H1 (cell line): ENCODE measurements at regions not wholly inside any gene's neighbourhood (a gene's known extent, or its start where the extent isn't known, plus 50 kb on each side); places are given as distances from the start of the nearest gene placed in this dataset.

Source experiments
- CTCF ChIA-PET: fragments of 300-600 bp; sonication (Branson Sonifier 250); formaldehyde crosslinking; loops from one replicate; lab custom pipeline; 2021; ENCODE audit not compliant: partially characterized antibody; lab: Charles Lee
- POLR2A ChIA-PET: fragments of 300-600 bp; sonication (Branson Sonifier 250); formaldehyde crosslinking; loops from one replicate; lab custom pipeline; 2021; ENCODE audit warnings: inconsistent platforms; ENCODE audit not compliant: partially characterized antibody; lab: Charles Lee
- DNase-seq, 2 experiments: peaks; one replicate each; pipeline versions ENCODE4 v3.0.0 to v3.0.0-alpha.2; 2010 to 2022; ENCODE audit warnings: low spot score in 2 of 2, low read depth in 1 of 2, mixed read lengths in 1 of 2
- FAIRE-seq: peaks from 2 replicates; lab custom pipeline; 2011; peaks lifted over from hg19 to GRCh38; lab: Jason Lieb, UNC
- H2AFZ ChIP-seq: 2 replicates; pipeline ENCODE4 v1.8.1; 2012; ENCODE audit warnings: low read length, inconsistent platforms
- H2AK5ac ChIP-seq: 2 replicates; pipeline ENCODE4 v1.6.1; 2013; ENCODE audit warnings: low read depth, low read length
- H2BK120ac ChIP-seq: replicated peaks from 2 replicates; pipeline ENCODE3; 2013; ENCODE audit warnings: low read depth, low read length, inconsistent platforms
- H2BK12ac ChIP-seq: 2 replicates; pipeline ENCODE4 v1.6.1; 2013; ENCODE audit warnings: low read depth, low read length
- H2BK15ac ChIP-seq: 2 replicates; pipeline ENCODE4 v1.6.1; 2013; ENCODE audit warnings: low read length
- H2BK20ac ChIP-seq: 2 replicates; pipeline ENCODE4 v1.6.1; 2013; ENCODE audit warnings: low read length
- H2BK5ac ChIP-seq: 2 replicates; pipeline ENCODE4 v1.6.1; 2013; ENCODE audit warnings: low read depth, low read length
- H3K14ac ChIP-seq: 2 replicates; pipeline ENCODE4 v1.6.1; 2013; ENCODE audit warnings: inconsistent platforms; ENCODE audit not compliant: insufficient read length
- H3K18ac ChIP-seq: 2 replicates; pipeline ENCODE4 v1.6.1; 2013; ENCODE audit warnings: low read length; ENCODE audit errors: extremely low read depth
- H3K23ac ChIP-seq: 2 replicates; pipeline ENCODE4 v1.6.1; 2013; ENCODE audit warnings: inconsistent platforms; ENCODE audit not compliant: insufficient read length
- H3K23me2 ChIP-seq: 2 replicates; pipeline ENCODE4 v1.6.1; 2013; ENCODE audit warnings: low read depth, low read length
- H3K27ac ChIP-seq: 2 replicates; pipeline ENCODE4 v1.6.1; 2011; ENCODE audit warnings: low read depth, low read length, inconsistent platforms
- H3K27me3 ChIP-seq, 4 experiments: replicated peaks in 1 of 4; 1 replicate in 1 of 4; 2 replicates in 3 of 4; pipeline versions ENCODE4 v1.6.1 to v1.8.1; 2011 to 2013; ENCODE audit warnings: low read length in 3 of 4, mild to moderate bottlenecking in 3 of 4, inconsistent platforms in 2 of 4, mixed read lengths in 2 of 4, moderate library complexity in 1 of 4; ENCODE audit not compliant: control insufficient read depth in 3 of 4, insufficient read depth in 3 of 4; ENCODE audit errors: extremely low read depth in 1 of 4
- H3K36me3 ChIP-seq, 4 experiments: 2 replicates each; pipeline versions ENCODE4 v1.6.1 to v1.8.1; 2011 to 2013; ENCODE audit warnings: mild to moderate bottlenecking in 4 of 4, low read length in 3 of 4, moderate library complexity in 2 of 4, control low read depth in 1 of 4, inconsistent platforms in 1 of 4; ENCODE audit not compliant: insufficient read depth in 4 of 4, control insufficient read depth in 2 of 4
- H3K4ac ChIP-seq: replicated peaks from 2 replicates; pipeline ENCODE3; 2013; ENCODE audit warnings: low read length, low read depth, mixed read lengths, inconsistent platforms; ENCODE audit not compliant: insufficient read length
- H3K4me1 ChIP-seq, 4 experiments: replicated peaks in 1 of 4; 1 replicate in 1 of 4; 2 replicates in 3 of 4; pipeline versions ENCODE4 v1.6.1 to v1.8.1; 2011 to 2013; ENCODE audit warnings: low read length in 3 of 4, inconsistent platforms in 2 of 4, mixed read lengths in 1 of 4; ENCODE audit not compliant: insufficient read depth in 4 of 4, control insufficient read depth in 3 of 4
- H3K4me2 ChIP-seq, 2 experiments: 2 replicates each; pipeline versions ENCODE4 v1.6.1 to v1.8.1; 2011 to 2013; ENCODE audit warnings: low read depth in 2 of 2, low read length in 2 of 2, control low read depth in 1 of 2, inconsistent platforms in 1 of 2, mild to moderate bottlenecking in 1 of 2; ENCODE audit not compliant: insufficient read depth in 1 of 2
- H3K4me3 ChIP-seq, 4 experiments: fragments of 200-600, 300-600 bp in 1 of 4; sonication (generic), shearing (Covaris generic), sonication (Bioruptor Twin) in 1 of 4; 2 replicates each; pipeline versions ENCODE4 v1.5.1 to v1.8.1; 2011 to 2016; ENCODE audit warnings: low read length in 4 of 4, low read depth in 3 of 4, control low read depth in 2 of 4, inconsistent platforms in 2 of 4, mild to moderate bottlenecking in 2 of 4, mixed read lengths in 1 of 4, moderate library complexity in 1 of 4; ENCODE audit not compliant: insufficient read depth in 2 of 4; ENCODE audit errors: extremely low read depth in 1 of 4
- H3K56ac ChIP-seq: replicated peaks from 2 replicates; pipeline ENCODE3; 2013; ENCODE audit warnings: low read depth, mild to moderate bottlenecking, mixed read lengths, low read length, inconsistent platforms; ENCODE audit not compliant: insufficient read length
- H3K79me1 ChIP-seq: 2 replicates; pipeline ENCODE4 v1.6.1; 2013; ENCODE audit warnings: low read depth, low read length, control low read depth
- H3K79me2 ChIP-seq, 2 experiments: 2 replicates each; pipeline versions ENCODE4 v1.6.1 to v1.8.1; 2012 to 2013; ENCODE audit warnings: low read length in 2 of 2, mild to moderate bottlenecking in 2 of 2, inconsistent platforms in 1 of 2; ENCODE audit not compliant: insufficient read depth in 2 of 2, control insufficient read depth in 1 of 2
- H3K9ac ChIP-seq, 4 experiments: replicated peaks in 1 of 4; 1 replicate in 1 of 4; 2 replicates in 3 of 4; pipeline versions ENCODE4 v1.6.1 to v1.8.1; 2011 to 2013; ENCODE audit warnings: low read depth in 3 of 4, low read length in 3 of 4, control low read depth in 2 of 4, mild to moderate bottlenecking in 2 of 4, moderate library complexity in 2 of 4, inconsistent platforms in 1 of 4; ENCODE audit errors: extremely low read depth in 1 of 4
- H3K9me3 ChIP-seq, 2 experiments: 2 replicates each; pipeline versions ENCODE4 v1.6.1 to v1.8.1; 2012 to 2013; ENCODE audit warnings: mild to moderate bottlenecking in 2 of 2, moderate library complexity in 2 of 2, control low read depth in 1 of 2, inconsistent platforms in 1 of 2, low read depth in 1 of 2, low read length in 1 of 2, mixed read lengths in 1 of 2; ENCODE audit not compliant: insufficient read depth in 2 of 2
- H4K20me1 ChIP-seq, 2 experiments: replicated peaks in 1 of 2; 2 replicates each; pipeline versions ENCODE3 to v1.8.1; 2011 to 2013; ENCODE audit warnings: inconsistent platforms in 2 of 2, low read length in 2 of 2, mild to moderate bottlenecking in 1 of 2; ENCODE audit not compliant: insufficient read depth in 2 of 2, control insufficient read depth in 1 of 2
- H4K5ac ChIP-seq: 2 replicates; pipeline ENCODE4 v1.6.1; 2013; ENCODE audit warnings: low read length, low read depth, mixed read lengths, inconsistent platforms; ENCODE audit not compliant: insufficient read length
- H4K8ac ChIP-seq: 2 replicates; pipeline ENCODE4 v1.8.0; 2013; ENCODE audit warnings: mild to moderate bottlenecking, moderate library complexity, low read length, inconsistent platforms; ENCODE audit not compliant: insufficient read depth; ENCODE audit errors: extremely low read depth
- H4K91ac ChIP-seq: replicated peaks from 2 replicates; pipeline ENCODE3; 2013; ENCODE audit warnings: low read length, mixed read lengths, inconsistent platforms; ENCODE audit not compliant: insufficient read length
- CHD1 ChIP-seq: IDR thresholded peaks from 2 replicates; pipeline ENCODE4 v1.6.1; 2012; ENCODE audit warnings: low read depth, low read length, improper control_type of control experiment
- EP300 ChIP-seq, 2 experiments: IDR thresholded peaks; 1 replicate in 1 of 2; 2 replicates in 1 of 2; pipeline ENCODE4 v1.6.1; 2011 to 2012; ENCODE audit warnings: low read depth in 2 of 2, low read length in 2 of 2, mild to moderate bottlenecking in 2 of 2, borderline replicate concordance in 1 of 2, inconsistent platforms in 1 of 2, moderate library complexity in 1 of 2
- GABPA ChIP-seq: IDR thresholded peaks from 2 replicates; pipeline ENCODE4 v1.6.1; 2011; ENCODE audit warnings: mild to moderate bottlenecking, low read length, moderate library complexity, borderline replicate concordance; ENCODE audit not compliant: insufficient read depth
- KDM5A ChIP-seq: fragments of 200-600 bp; IDR thresholded peaks from 2 replicates; pipeline ENCODE4 v1.7.1; 2012; ENCODE audit warnings: mild to moderate bottlenecking, low read length, inconsistent platforms, mixed read lengths
- RAD21 ChIP-seq, 2 experiments: IDR thresholded peaks in 1 of 2; conservative IDR thresholded peaks in 1 of 2; 2 replicates each; pipeline ENCODE4 v1.6.1; 2011; ENCODE audit warnings: low read depth in 2 of 2, low read length in 2 of 2, improper control_type of control experiment in 1 of 2, inconsistent platforms in 1 of 2, mild to moderate bottlenecking in 1 of 2, moderate library complexity in 1 of 2
- SP2 ChIP-seq: IDR thresholded peaks from 2 replicates; pipeline ENCODE4 v1.6.1; 2012; ENCODE audit warnings: mild to moderate bottlenecking, low read length, inconsistent platforms
- TAF1 ChIP-seq: IDR thresholded peaks from 2 replicates; pipeline ENCODE4 v1.6.1; 2011; ENCODE audit warnings: mild to moderate bottlenecking, low read depth, low read length

DNA sequence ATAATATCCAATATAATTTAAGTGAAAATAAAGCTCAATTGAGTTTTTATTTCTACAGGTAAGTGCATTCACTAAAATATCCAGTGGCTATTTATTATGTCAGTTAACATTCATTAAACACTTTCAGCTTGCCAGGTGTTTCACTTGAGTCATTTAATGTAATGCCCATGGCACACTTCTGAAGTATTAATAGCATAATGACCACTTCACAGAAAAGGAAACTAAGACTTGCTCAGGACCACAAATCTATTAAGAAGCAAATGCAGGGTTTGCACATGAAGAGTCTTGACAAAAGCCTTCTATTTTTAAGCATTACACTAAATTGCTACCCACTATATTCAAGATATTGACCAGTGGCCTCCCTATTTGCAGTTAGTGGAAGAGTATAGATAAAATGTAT, 612.7 kb downstream of the KCTD8 start:
- Histone ChIP-seq H3K9me3 (no peaks in the 10 kb centered on the region; a peak in 1 of 4 replicates), H2BK5ac (no peak overlapping the region), H4K8ac (no peak overlapping the region), H3K4me3 (no peak overlapping the region), H3K79me2 (no peaks in the 10 kb centered on the region), H2AK5ac (no peak overlapping the region), H2BK120ac (no peak overlapping the region), H3K23ac (no peak overlapping the region), H2AFZ (no peak overlapping the region), H4K5ac (no peak overlapping the region), H2BK15ac (no peak overlapping the region), H3K79me1 (no peaks in the 10 kb centered on the region), H3K56ac (no peak overlapping the region), H2BK20ac (no peak overlapping the region), H3K14ac (no peak overlapping the region), H3K23me2 (no peaks in the 10 kb centered on the region; the same call in 1 of the 2 replicates), H3K9ac (no peak overlapping the region), H3K36me3 (no peaks in the 10 kb centered on the region), H3K4me1 (no peaks in the 10 kb centered on the region), H3K4ac (no peak overlapping the region), H4K91ac (no peak overlapping the region), H3K4me2 (no peak overlapping the region), H3K27me3 (no peaks in the 10 kb centered on the region), H3K27ac (no peak overlapping the region), H2BK12ac (no peak overlapping the region), H3K18ac (no peak overlapping the region), H4K20me1 (no peaks in the 10 kb centered on the region)
- FAIRE-seq: no peak
- POLR2A ChIA-PET: no interaction called here
- CTCF ChIA-PET: no interaction called here
- DNase-seq: no peak
- no peak for TF ChIP-seq SP2
- TF ChIP-seq RAD21 (IDR thresholded peaks at IDR 0.05 in 1 of 2, conservative IDR thresholded peaks at IDR 0.05 in 1 of 2; ENCODE audit: low read depth in 2 of 2, low read length in 2 of 2): no peak
- TF ChIP-seq EP300 (IDR thresholded peaks at IDR 0.05; ENCODE audit: borderline replicate concordance in 1 of 2, low read depth in 2 of 2, low read length in 2 of 2): no peak
- TF ChIP-seq GABPA: no peak
- TF ChIP-seq TAF1: no peak
- no peak for TF ChIP-seq CHD1
- TF ChIP-seq KDM5A: no peak
